ENCODE measurements at regions not wholly inside any gene's neighbourhood (a gene's known extent, or its start where the extent isn't known, plus 50 kb on each side); places are given as distances from the start of the nearest gene placed in this dataset.
A peak's percentile ranks its signal among the peaks of the same experiment; 100 is the strongest.

DNA sequence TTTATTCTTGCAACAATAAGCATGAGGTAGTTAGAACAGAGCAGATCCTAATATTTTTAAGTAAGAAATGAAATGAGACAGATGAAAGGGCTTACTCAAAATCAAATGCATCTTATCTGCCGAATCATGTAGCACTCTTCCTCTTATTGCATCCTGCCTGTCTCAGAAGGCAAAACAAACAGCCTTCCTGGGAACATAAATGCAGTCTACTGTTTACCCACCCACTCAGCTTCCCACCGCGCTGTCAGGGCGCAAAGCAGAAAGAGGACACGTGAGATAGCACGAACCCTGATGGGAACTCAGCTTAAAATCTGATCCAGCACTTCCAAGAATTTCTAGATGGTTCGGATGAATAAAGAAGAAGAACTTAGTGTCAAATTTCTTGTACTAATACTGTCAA lies 114.4 kb upstream of the CDK1 start:
- DNase-seq: no peak

DNA sequence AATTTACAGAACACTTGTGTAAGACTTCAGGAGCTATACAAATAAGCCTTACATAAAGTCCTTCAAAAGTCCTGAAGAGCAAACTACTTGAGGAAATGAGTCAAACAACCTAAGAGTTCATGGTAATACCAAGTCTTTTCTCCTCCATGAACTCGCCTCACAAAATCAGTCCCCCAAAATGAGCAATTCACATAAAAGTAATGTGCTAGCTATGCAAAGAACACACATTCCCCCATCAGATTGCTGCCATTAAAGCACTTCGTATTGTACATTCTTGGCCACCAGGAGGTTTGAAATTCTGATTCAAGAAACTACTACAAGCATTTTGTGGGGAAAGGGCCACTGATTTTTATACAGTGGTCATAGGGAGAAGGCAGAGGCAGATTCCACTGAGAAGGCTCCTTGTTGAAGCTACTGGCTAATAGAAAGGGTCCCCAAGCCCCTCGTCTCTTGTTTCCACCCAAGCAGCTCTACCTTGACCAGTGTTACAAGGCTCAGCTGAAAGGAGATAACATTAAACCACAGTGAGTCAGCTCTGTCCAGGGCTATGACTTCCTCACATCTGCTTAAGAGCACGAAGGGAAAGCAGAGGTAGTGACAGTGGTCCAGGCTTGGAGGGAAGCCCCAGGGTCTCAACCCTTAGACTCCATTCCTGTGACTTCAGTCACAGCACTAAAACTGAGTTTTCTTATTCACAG lies 115.2 kb upstream of the CDK1 start:
- no peak for DNase-seq

DNA sequence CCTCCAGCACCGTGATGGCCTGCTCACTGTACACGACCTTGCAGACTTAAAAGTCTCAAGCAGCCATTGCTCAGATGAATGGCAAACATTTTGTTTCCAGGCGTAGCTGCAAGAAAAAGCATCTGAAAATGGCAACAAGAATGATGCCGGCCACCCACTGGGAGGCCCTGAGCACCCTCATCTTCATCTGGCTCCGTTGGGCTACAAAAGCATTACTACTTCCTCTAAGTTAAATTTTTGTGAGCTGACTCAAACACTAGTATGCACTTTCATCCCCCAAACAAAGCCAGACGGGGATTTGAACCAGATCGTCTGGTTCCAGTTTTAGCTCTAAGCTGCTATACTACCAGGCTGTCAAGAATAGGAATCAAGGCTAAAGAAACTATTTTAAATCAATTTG lies 116.6 kb upstream of the CDK1 start:
- no peak for DNase-seq

DNA sequence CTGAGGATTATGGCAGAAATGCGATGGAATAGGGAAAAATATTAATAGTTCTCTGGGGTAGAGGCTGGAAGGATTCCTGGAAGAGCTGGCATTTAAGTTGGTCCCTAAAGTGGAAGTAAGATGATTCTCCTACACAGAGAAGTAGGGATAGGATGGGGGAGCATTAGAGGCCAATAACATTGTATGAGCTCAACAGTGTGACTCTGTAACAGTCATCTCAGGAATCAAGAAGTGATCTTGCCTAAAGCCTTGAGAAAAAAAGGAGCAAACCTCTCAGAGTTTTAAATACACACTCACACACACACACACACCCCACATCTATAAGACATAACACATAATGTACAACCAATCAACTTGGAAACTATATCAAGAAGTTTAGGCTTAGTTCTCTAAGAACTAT lies 117.7 kb upstream of the CDK1 start:
- no peak for DNase-seq

DNA sequence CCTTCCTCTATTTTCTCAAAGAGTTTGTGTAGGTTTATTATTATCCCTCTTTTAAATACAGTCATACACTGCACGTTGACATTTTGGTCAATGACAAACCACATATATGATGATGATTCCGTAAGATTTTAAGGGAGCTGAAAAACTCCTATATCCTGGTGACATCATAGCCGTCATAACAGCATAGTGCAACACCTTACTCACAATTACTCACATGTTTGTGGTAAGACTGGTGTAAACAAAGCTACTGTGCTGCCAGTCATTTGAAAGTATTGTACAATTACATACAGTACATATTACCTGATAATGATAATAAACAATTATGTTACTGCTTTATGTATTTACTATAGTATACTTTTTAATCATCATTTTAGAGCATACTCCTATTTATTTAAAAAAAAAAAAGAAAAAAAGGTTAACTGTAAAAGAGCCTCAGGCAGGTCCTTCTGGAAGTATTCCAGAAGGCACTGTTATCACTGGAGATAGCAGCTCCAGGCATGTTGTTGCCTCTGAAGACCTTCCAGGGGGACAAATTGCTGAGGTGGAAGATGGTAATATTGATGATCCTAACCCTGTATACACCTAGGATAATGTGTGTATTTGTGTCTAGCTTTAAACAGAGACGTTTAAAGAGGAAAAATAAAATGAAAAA lies 123.3 kb upstream of the CDK1 start:
- DNase-seq: no peak

DNA sequence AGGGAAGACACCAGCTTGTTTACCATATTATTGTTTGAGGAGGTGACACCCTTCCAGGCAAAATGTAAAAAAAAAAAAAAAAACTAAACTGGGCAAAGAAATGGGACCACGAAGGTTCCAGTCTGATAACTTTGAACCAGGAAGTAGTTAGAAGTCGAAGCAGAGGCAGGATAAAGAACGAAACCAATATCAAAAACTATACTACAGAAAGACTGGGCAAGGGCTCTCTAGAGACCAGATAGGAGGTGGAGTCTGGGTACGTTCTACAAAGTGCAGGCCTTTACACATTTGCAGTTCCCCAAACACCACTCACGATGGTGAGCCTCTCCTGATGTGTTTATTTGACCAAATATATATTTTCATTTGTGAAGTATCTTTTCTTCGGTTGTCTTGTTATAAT lies 125.7 kb upstream of the CDK1 start:
- DNase-seq: no peak

DNA sequence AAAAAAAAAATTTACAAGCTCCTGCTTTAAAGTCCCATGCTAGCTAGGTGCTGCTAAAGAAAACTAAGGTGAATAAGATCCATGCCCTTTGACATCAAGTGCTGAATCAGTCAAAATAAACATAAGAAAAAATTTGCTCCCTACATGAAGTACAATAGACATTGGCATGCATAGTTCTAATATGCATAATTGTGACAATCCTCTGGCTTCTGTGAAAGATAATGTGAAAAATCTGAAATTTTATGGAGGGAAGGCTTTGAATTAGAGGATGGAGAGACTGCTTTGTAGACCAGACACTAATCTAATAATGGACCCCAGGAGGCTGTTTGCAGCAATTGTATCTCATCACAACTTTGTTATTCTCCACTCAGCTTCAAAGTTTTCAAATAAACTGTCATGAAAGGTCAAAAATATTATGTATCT lies 127.9 kb upstream of the CDK1 start:
- no peak for DNase-seq

DNA sequence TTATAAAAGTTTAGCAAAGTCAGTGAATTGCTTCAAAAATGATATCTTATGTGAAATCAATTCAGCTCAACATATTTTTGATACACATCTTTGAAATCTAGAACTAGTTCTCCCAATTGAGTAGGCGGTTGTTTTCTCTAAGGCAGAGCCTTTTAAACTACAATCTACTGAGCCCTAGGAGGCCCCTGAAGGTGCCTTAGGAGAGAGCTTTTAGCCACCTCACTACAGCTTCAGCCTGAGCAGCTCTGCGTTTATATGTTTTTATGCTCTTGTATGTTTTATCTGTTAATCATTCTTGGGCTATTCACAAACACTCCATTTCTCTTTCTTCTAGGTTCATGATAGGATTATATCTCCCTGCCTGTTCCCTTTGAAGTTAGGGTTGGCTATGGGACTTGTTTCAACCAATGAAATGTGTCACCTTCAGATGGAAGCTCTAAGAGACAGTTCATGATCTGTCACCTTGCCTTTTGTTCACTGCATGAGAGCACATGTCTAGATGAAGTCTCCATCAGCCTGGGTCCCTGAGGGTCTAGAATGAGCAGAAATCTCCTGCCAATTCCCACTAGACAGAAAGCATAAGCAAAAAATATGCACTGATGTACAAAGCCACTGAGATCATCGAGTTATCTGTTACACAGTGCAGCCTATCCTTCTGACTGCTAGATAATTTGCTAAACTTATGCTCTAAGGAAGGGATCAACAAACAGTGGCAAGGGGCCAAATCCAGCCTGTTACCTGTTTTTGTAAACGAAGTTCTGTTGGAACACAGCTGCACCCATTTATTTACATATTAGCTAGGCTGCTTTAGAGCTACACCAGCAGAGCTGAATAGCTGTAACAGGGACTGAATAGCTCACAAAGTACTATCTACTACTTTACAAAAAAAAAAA lies 128.5 kb upstream of the CDK1 start:
- DNase-seq: no peak

DNA sequence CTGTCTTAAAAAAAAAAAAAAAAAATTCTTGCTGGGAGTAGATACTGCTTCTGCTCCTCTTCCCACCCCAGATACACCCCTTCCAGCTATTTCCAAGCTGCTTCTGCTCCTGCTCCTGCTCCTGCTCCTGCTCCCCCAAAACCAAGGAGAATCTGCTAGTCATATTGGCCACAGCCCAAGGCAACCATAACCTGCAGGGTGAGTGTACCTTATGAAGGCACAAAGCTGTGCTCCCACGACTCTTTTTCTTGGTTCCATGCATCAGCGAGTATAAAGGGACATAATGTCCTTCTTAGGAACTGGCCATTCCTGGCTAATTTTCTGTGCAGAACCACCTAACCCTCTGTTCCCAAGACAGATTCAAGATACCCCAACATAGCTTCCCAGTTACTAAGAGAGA lies 129.5 kb upstream of the CDK1 start:
- no peak for DNase-seq

DNA sequence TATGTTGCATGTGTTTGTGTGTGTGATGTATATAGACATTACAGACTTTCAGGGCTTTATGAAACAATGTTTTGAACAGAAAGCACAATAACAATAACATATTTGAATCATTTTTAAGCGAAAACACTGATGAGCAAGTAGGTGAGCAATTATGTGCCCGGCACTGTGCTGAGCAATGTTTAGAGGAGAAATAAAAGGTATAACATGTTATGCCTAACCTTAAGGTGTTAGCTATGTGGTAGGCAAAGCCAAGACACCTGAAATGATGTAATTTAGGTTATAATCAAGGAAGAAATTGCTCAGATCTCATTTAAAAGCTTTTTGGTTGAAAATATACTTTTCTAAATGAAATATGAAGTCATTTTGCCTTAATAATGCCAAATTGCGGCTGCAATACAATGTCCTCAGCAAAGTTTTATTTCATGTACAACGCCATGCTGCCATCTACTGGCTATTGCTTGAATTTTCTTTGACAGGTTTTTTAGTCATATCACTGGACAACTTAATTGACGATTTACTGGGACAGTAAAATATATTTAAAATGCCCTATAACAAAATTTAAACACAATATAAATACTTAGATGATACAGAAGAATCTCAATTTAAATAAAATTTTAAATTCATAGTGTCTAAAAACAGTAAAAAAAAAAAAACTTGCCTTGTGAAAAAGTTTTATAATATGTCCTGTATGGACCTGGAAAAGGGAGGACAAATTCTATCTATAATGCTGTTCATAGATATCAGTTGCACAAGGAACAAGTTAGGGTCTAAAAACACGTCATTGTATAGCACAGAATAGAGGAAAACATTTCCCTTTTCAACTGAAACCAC lies 131.1 kb upstream of the CDK1 start:
- peak; percentile 34 for DNase-seq

DNA sequence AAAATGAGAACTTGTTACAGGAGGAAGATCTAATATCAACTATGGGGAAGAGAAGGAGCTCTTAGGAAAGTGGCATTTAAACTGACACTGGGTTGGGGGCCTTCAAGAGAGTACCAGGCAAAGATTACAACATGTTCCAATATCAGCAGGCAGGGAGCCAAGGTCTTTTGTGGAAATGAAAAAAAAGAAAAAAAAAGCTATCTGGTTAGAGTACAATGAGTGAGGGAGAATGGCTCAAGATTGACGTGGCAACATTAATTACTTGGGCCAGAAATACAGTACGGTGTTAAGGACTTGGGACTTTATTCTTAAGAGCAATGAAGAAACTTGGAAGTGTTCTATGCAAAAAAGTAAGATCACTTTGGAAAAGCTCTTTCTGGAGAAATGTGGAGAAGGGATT lies 132.3 kb upstream of the CDK1 start:
- no peak for DNase-seq

DNA sequence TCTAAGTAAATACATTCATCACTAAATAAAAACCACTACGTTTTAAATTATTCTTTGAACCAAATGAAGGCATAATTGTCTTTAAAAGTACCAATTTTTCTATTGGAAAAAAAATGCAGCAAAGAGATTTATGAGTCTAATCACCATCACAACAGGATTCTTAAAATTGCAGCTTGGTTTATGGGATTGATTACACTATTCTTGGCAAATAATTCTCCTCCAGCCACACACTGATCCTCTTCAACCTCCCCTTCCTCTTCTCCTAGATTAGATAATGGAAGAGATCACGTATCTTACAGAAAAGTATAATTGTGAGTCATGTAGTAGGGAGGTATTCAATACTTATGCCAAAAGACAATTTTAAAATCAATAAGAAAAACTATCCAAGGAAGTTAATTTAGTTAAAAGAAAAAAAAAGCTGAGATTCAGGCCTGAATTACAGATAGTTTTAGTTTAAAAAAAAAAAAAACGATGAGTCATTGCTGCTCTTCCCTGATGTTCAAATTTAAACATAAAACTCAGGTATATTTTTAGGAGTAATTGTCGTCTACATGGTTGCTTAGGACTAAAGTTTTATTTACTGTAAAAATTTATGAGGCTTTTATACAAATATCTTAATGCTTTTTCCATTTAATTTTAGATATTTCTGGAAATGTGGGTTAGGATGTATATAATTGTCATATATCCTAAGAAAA lies 133.7 kb upstream of the CDK1 start:
- DNase-seq: no peak

DNA sequence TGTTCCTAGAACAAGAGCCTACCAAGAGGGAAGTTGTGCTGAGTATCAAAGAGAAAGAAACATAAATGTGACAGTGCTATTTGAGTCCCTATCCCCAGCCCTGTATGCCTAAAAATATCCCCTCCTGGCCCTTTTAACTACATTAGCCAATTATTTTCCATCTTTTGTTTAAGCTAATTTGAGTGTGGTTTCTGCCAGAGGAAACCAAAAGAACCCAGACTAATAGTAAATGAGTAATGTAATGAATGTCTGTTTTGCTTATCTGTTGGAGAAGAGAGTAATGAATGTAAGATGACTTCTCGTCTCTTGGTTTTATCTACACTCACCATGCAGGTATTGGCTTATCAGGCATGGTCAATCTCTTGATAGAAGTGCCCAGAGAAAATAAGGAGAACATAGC lies 134.4 kb upstream of the CDK1 start:
- no peak for DNase-seq

DNA sequence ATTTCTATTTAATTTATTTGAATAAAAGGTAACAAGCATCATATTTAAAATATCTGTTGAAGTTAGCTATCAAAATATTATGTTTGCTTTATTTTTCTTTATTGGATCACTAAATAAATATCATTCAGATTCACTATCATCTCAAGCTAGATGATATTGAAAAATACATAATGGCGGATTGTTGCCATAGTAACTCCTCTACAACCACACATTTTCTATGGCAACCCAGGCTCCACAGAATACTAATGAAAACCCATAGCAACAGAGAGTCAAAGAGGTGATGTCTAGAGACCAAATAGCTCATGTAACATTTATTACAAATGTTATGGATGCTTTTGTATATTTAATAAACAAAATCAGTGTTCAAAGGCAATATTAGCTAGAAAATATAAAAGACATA lies 148.9 kb upstream of the CDK1 start:
- DNase-seq: no peak

DNA sequence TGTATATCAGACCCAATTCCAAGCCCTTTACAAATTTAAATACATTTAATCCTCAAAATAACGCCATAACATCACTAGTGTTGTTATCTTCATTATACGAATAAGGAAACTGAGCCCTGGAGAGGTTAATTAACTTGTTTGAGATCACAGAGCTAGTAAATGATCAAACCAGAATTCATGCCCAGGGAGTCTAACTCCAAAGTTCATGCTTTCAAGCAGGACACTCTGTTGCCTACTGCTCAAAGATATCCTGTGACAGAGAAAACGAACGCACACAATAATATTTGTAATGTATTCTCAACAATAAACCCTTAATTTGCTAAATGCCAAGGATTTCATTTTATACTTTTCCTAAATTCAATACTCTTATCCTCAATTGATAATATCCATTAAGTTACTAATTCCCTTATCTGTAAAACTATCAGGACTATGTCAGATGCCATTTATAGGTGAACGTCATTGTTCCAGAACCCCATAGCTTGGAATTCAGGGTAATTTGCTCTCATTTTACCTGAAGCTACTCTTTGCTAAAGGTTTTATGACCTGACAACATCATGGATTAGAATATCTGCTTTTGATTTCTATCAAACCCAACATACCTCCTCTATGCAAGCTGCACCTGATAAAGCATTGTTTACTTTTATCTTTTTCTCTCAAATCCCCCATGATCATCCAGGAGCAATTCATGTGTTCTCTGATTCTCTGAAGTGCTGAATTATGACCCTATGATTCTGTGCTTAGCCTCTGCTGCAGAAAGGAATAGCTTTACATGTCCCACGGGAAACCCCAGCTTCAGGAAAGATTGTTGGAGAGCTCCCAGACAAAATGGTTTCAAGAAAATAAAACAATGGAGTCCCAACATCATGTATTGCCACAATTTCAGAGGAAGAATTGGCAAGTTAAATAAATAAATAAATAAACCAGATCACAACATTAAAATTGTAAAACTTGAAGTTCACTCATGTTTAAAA lies 150.2 kb upstream of the CDK1 start:
- no peak for DNase-seq

DNA sequence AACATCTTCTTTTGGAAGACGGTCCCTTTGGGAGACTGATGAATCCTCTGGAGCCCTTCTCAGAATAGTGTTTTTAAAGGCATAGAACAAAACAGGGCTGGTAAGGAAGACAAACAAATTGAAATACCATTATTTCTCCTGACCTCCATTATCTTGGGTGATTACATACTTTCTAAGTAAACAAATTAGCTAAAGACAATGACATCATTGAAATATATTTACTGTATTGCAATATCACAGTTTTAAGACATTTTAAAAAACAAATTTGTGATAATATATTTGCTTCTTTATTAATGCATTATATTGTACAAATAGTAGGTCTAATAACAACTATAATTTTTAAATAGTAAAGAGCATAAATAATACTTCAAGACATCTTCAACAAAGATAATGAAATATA lies 152.2 kb upstream of the CDK1 start:
- no peak for DNase-seq

DNA sequence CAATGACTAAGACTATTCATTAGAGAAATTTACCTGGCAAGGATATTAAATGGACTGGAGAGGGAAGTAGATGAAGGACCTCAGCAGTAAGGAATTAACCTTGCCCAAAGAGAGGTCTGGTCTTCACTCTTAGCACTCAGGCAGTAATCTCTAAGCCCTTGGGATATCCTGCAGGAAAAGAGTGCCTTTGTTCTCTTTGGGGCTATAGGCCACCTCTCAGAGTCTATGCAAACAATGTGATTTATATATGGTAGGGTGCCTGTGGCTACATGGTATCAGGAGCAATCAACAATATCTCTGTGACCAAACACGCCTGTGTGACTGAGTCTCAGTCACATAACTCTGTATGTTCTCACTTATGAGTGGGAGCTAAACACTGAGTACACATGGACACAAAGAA lies 154.7 kb upstream of the CDK1 start:
- DNase-seq: no peak

DNA sequence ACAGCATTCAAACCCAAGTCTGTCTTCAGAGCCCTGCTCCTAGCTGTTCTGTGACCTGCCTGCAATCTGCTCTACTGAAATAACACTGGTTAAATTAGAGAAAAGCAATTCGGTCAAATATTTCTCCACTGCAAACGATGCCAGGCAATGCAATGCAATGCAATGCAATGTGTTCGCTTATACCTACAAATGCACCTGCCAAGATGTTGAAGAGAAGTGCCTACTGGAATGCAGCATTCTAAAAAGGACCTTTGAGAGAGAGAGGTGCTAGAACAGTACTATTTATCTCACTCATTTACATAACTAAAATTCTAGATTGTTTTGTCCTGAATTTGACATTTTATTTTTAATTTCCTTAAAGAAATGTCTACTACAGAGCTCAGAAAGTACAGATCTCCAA lies 157.3 kb upstream of the CDK1 start:
- DNase-seq: no peak

DNA sequence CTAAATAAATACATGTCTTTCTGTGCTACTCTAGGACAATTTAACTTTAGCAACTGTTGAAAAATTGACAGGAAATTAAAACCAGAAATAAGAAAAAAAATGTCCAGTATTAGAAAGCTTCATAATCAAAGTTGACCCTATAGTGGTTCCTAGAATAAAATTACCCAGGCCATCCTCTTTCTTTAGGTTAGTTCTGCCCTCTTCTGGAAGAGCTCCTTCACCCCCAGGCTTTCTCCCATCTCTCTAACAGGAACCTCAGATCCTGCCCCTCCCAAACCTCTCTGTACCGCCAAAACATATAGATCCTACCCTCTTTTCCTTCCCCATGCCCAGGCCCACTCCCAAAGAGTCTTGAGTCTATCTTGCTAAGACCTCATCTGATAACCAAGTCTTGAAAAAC lies 159.4 kb upstream of the CDK1 start:
- no peak for DNase-seq

DNA sequence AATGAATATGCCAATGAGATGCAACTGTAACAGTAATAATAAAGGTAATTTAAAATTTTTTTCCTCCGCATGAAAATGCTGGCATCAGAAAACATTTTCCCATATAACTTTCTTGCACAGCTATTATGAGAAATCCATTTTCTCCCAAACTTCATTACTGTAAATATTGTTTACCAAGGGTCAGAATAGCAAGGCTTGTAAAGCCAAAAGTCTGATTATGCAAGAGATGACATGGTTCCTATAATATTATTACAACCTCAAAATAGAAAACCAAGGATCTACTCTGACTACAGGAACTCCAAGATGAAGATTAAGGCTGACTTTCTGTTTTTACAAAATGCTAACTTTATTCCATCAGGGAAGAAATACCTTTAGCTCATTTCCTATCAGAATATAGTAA lies 162.7 kb upstream of the CDK1 start:
- no peak for DNase-seq

DNA sequence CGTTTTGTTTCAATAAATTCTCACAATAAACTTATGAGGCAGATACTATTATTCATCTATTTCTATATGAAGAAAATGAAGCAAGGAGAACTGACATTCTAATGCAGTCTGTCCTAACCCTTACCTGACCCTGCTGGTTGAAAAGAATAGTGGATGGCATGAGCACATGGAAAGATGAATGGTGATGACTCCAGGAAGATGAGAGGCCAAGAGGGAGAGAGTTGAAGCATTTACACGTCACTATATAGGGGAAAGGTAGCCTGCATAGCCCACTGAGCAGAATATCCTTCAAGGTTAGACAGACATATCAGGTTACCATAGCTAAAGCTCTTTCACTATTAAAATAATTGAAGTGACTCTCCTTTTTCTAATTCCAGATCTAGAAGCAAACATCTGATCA lies 163.9 kb upstream of the CDK1 start:
- no peak for DNase-seq
